ENCODE measurements at regions not wholly inside any gene's neighbourhood (a gene's known extent, or its start where the extent isn't known, plus 50 kb on each side); places are given as distances from the start of the nearest gene placed in this dataset.
"Not testable (repeated sequence)": the region's sequence is repeated elsewhere in the genome, so short reads cannot be mapped to it uniquely, and the experiment has no call there.

- DNase-seq (ENCODE audit: low spot score); H3K27ac ChIP-seq; H3K4me3 ChIP-seq: not testable (repeated sequence)
Observed at GRCh38 chr10:42533866-42534265, 104.5 kb downstream of the ZNF33B start.

GRCh38 chr10:42532996-42533395, 105.4 kb downstream of the ZNF33B start:
- no peak for DNase-seq (ENCODE audit: low spot score)
- Histone ChIP-seq H3K27ac (no peak overlapping the region), H3K4me3 (no peak overlapping the region)
- TF ChIP-seq CTCF (IDR thresholded peaks at IDR 0.05) = no peak

- H3K4me3 ChIP-seq = no peak overlapping the region
- TF ChIP-seq CTCF (IDR thresholded peaks at IDR 0.05) = no peak
- DNase-seq (ENCODE audit: low spot score) = no peak
- no peak overlapping the region for H3K27ac ChIP-seq
Observed at GRCh38 chr10:42523098-42523497, 115.3 kb downstream of the ZNF33B start.

GRCh38 chr10:42519761-42520460, 118.5 kb downstream of the ZNF33B start:
- DNase-seq (ENCODE audit: low spot score) = no peak
- Histone ChIP-seq H3K4me3 (no peak overlapping the region), H3K27ac (no peak overlapping the region)
- no peak for TF ChIP-seq CTCF (IDR thresholded peaks at IDR 0.05)

- no peak overlapping the region for H3K4me3 ChIP-seq
- TF ChIP-seq CTCF (IDR thresholded peaks at IDR 0.05) = no peak
- no peak overlapping the region for H3K27ac ChIP-seq
- no peak for DNase-seq (ENCODE audit: low spot score)
Observed at GRCh38 chr10:42519079-42519478, 119.3 kb downstream of the ZNF33B start.

- TF ChIP-seq CTCF (IDR thresholded peaks at IDR 0.05) = no peak
- Histone ChIP-seq H3K27ac (no peak overlapping the region), H3K4me3 (no peak overlapping the region)
- DNase-seq (ENCODE audit: low spot score) = no peak
Observed at GRCh38 chr10:42513921-42514320, 124.4 kb downstream of the ZNF33B start.

- H3K27ac ChIP-seq = no peak overlapping the region
- TF ChIP-seq CTCF (IDR thresholded peaks at IDR 0.05) = no peak
Observed at GRCh38 chr10:42491801-42492200, 146.6 kb downstream of the ZNF33B start.

More at GRCh38 chr10:42491801-42492200, 146.6 kb downstream of the ZNF33B start:
- no peak for DNase-seq (ENCODE audit: low spot score)
- no peak overlapping the region for H3K4me3 ChIP-seq

All from coronary artery (tissue), 2 donors.